Vagina (tissue), 2 donors: ENCODE measurements at regions not wholly inside any gene's neighbourhood (a gene's known extent, or its start where the extent isn't known, plus 50 kb on each side); places are given as distances from the start of the nearest gene placed in this dataset.
"Not testable (repeated sequence)": the region's sequence is repeated elsewhere in the genome, so short reads cannot be mapped to it uniquely, and the experiment has no call there.

Experiments
- DNase-seq, 2 donors: peaks; one replicate each; pipeline ENCODE4 v3.0.0-alpha.2; 2017; ENCODE audit errors: extremely low spot score in 2 of 2
- H3K27ac ChIP-seq: fragments of 200-600 bp; sonication (generic); one replicate; pipeline ENCODE4 v1.5.1; 2019
- H3K27me3 ChIP-seq: fragments of 200-600 bp; sonication (generic); one replicate; pipeline ENCODE4 v1.5.1; 2019
- H3K36me3 ChIP-seq, 2 donors: fragments of 200-600 bp; sonication (generic); one replicate each; pipeline ENCODE4 v1.5.1; 2017 to 2019
- H3K4me1 ChIP-seq: fragments of 200-600 bp; sonication (generic); one replicate; pipeline ENCODE4 v1.5.1; 2019
- H3K4me3 ChIP-seq, 2 donors: fragments of 200-600 bp; sonication (generic); 1 replicate in 1 of 2; 2 replicates in 1 of 2; pipeline ENCODE4 v1.5.1; 2016 to 2019
- H3K9me3 ChIP-seq: fragments of 200-600 bp; sonication (generic); one replicate; pipeline ENCODE4 v1.5.1; 2019
- CTCF ChIP-seq, 3 experiments: fragments of 450-650 bp in 2 of 3; fragments of 200-600 bp in 1 of 3; sonication (generic) in 1 of 3; IDR thresholded peaks; one replicate each; pipeline ENCODE4 v1.5.1; 2017 to 2019; ENCODE audit warnings: antibody characterized with exemption in 3 of 3, mild to moderate bottlenecking in 2 of 3, moderate library complexity in 2 of 3
- POLR2A ChIP-seq, 2 donors: fragments of 450-650 bp; IDR thresholded peaks; one replicate each; pipeline ENCODE4 v1.6.1; 2017; ENCODE audit warnings: antibody characterized with exemption in 2 of 2, mild to moderate bottlenecking in 2 of 2, moderate library complexity in 2 of 2
- POLR2AphosphoS5 ChIP-seq, 2 donors: sonication (generic); formaldehyde crosslinking; IDR thresholded peaks; one replicate each; pipeline ENCODE4 v1.9.0; 2017; ENCODE audit warnings: antibody characterized with exemption in 2 of 2, mild to moderate bottlenecking in 2 of 2, low read depth in 1 of 2; ENCODE audit not compliant: insufficient read depth in 1 of 2
- intact Hi-C: fragments of 100-400 bp; cut with DNase I; formaldehyde crosslinking; loops from one replicate; pipeline ENCODE4 v1.15.1; 2023

GRCh38 chr14:101630056-101630965, 69.0 kb downstream of the DIO3 start:
- intact Hi-C loops, result no loop called here
- Histone ChIP-seq H3K27me3 (no peaks in the 10 kb centered on the region), H3K4me3 (no peak overlapping the region), H3K9me3 (no peaks in the 10 kb centered on the region), H3K27ac (no peak overlapping the region), H3K36me3 (no peaks in the 10 kb centered on the region), H3K4me1 (peaks cover 15% of the 10 kb centered on the region)
- no peak for DNase-seq
- TF ChIP-seq CTCF (IDR thresholded peaks at IDR 0.05) (no peak), POLR2A (IDR thresholded peaks at IDR 0.05) (no peak), POLR2AphosphoS5 (IDR thresholded peaks at IDR 0.05; ENCODE audit: insufficient read depth in 1 of 2, low read depth in 1 of 2) (no peak)

- Histone ChIP-seq H3K27me3 (no peaks in the 10 kb centered on the region), H3K9me3 (no peaks in the 10 kb centered on the region), H3K27ac (no peak overlapping the region), H3K4me1 (peaks cover 15% of the 10 kb centered on the region), H3K4me3 (no peak overlapping the region), H3K36me3 (no peaks in the 10 kb centered on the region)
- no peak for DNase-seq
- TF ChIP-seq POLR2AphosphoS5 (IDR thresholded peaks at IDR 0.05; ENCODE audit: insufficient read depth in 1 of 2, low read depth in 1 of 2) (no peak), CTCF (IDR thresholded peaks at IDR 0.05) (no peak), POLR2A (IDR thresholded peaks at IDR 0.05) (no peak)
- intact Hi-C loops, result no loop called here
These were observed 69.9 kb downstream of the DIO3 start for GRCh38 chr14:101631199-101631598.

GRCh38 chr14:101631970-101632369, 70.7 kb downstream of the DIO3 start:
- H3K27ac ChIP-seq, H3K36me3 ChIP-seq, H3K27me3 ChIP-seq, H3K4me3 ChIP-seq, intact Hi-C loops, H3K9me3 ChIP-seq, DNase-seq: not testable (repeated sequence)
- H3K4me1 ChIP-seq, result peaks cover 15% of the 10 kb centered on the region

GRCh38 chr14:101632520-101632919, 71.2 kb downstream of the DIO3 start:
- Histone ChIP-seq H3K27me3 (no peaks in the 10 kb centered on the region), H3K9me3 (no peaks in the 10 kb centered on the region), H3K4me3 (no peak overlapping the region), H3K27ac (no peak overlapping the region), H3K36me3 (no peaks in the 10 kb centered on the region), H3K4me1 (peaks cover 15% of the 10 kb centered on the region)
- intact Hi-C loops, result no loop called here
- TF ChIP-seq CTCF (IDR thresholded peaks at IDR 0.05) (no peak), POLR2AphosphoS5 (IDR thresholded peaks at IDR 0.05; ENCODE audit: insufficient read depth in 1 of 2, low read depth in 1 of 2) (no peak), POLR2A (IDR thresholded peaks at IDR 0.05) (no peak)
- DNase-seq, result no peak

- intact Hi-C loops, result no loop called here
- no peak for DNase-seq
- peaks cover 7% of the 10 kb centered on the region for H3K4me1 ChIP-seq
- H3K27ac ChIP-seq, result no peak overlapping the region
- no peaks in the 10 kb centered on the region for H3K9me3 ChIP-seq
- no peak overlapping the region for H3K4me3 ChIP-seq
- no peaks in the 10 kb centered on the region for H3K27me3 ChIP-seq
- H3K36me3 ChIP-seq, result no peaks in the 10 kb centered on the region
- TF ChIP-seq POLR2A (IDR thresholded peaks at IDR 0.05), result no peak
- TF ChIP-seq POLR2AphosphoS5 (IDR thresholded peaks at IDR 0.05; ENCODE audit: insufficient read depth in 1 of 2, low read depth in 1 of 2), result no peak
- no peak for TF ChIP-seq CTCF (IDR thresholded peaks at IDR 0.05)
These were observed 72.0 kb downstream of the DIO3 start for GRCh38 chr14:101633276-101633675.
